NCI-H524 (cell line): ENCODE measurements at regions not wholly inside any gene's neighbourhood (a gene's known extent, or its start where the extent isn't known, plus 50 kb on each side); places are given as distances from the start of the nearest gene placed in this dataset.
"Not testable (repeated sequence)": the region's sequence is repeated elsewhere in the genome, so short reads cannot be mapped to it uniquely, and the experiment has no call there.

Source experiments
- DNase-seq, 2 experiments: peaks; one replicate each; lab custom pipeline; 2025; lab: John Stamatoyannopoulos, UW

DNA sequence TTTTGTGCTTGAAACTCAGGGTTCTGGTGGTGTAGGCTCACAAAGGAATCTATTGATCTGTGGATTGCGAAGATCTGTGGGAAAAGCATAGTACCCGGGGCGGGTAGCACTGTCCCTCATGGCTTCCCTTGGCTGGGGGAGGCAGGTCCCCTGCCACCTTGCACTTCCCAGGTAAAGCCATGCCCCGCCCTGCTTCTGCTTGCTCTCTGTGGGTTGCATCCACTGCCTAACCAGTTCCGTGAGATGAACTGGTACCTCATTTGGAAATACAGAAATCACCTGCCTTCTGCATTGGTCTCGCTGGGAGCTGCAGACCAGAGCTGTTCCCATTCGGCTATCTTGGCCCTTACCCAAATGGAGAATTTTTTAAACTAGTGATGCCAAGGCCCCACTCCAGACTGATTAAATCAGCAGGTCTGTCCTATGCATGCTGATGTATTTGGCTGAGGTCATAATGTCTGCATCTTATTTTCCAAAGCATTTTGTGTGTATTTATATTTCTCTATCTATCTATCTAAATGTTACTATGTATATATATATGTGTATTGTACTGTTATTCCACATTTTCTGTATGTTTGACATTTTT lies 65.5 kb upstream of the SLC7A14 start:
- DNase-seq: no peak

DNA sequence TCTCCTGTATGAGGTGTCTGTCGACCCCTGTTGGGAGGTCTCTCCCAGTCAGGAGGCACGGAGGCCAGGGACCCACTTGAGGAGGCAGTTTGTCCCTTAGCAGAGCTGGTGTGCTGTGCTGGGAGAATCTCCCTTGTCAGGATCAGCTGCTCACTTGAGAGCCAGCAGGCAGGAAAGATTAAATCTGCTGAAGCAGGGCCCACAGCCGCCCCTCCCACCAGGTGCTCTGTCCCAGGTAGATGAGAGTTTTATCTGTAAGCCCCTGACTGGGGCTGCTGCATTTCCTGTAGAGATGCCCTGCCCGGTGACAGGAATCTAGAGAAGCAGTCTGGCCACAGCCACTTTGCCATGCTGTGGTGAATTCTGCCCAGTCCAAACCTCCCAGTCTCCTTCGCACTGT lies 64.7 kb upstream of the SLC7A14 start:
- not testable (repeated sequence) for DNase-seq

DNA sequence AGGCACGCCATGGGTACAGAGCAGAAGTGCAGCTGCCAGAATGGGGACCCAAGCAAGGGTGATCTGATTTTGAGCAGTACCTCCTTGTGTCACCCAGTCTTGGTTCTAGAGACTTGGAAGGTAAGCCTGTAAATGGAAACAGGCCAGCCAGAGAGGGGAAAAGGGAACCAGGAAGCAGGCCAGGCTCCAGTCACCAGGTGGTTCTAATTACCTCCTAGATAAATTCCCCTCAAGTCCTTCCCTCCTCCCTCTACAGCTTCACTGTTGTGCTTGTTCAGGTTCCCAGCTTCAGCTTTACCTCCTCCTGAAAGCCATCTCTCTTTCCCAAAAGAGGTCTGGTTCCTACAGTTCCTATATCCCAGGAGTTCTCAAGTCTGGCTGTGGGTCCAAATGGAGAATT lies 58.8 kb upstream of the SLC7A14 start:
- DNase-seq: no peak

DNA sequence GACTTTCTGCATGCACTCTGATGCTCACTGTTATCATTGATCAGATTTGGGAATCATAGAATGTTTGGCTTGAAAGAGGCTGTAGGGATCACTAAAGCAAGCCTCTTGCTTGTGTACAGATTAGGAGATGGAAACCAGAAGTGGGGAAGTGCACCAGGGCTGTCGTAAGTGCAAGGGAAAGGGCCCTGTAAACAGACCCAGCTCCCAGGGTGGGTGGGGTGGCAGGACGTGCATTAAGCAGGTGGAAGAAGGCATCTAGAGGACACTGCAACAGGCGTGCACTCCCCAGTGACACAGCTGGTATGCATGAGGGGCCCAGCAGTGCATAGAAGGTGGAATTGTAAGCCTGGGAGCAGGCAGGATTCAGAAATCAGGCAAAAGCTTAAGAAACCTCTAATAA lies 58.0 kb upstream of the SLC7A14 start:
- no peak for DNase-seq

DNA sequence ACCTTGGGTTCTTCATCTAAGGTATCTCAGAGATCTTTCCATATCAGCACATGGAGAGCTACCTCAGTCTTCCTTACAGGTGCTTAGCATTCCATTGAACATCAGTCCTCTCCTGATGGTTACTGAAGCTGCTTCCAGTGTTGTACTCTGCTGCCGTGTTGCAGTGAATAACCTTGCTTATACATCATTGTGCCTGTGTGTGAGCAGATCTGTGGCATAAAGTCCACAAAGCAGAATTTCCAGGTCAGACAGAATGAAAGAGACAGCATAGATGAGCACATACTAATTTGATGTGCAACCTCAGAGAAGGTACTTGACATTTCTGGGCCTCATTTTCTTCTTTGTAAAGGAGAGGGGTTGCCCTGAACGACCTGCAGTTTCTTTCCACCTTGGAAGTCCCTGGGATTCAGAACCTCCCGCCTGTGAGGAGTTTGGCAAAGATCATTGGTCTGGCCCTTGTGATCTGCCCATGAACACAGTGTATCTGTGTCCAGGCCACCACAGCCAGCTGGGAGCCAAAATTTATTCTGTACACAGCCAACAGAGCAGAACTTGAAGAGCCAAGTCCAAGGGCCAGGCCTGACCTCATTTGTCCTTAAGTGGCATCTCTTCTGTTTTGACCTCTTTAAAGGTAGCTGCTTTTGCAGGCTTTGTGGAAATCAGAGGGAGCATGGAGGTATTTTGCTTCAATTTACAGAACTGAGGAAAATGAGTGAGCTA lies 57.2 kb upstream of the SLC7A14 start:
- DNase-seq: no peak

GRCh38 chr3:170641510-170642236 lies 55.8 kb upstream of the SLC7A14 start:
- no peak for DNase-seq

GRCh38 chr3:170640737-170641171 lies 54.9 kb upstream of the SLC7A14 start:
- DNase-seq: no peak

GRCh38 chr3:170638988-170639387 lies 53.1 kb upstream of the SLC7A14 start:
- no peak for DNase-seq

- DNase-seq: no peak
Observed at GRCh38 chr3:170637306-170637705, 51.4 kb upstream of the SLC7A14 start.

DNA sequence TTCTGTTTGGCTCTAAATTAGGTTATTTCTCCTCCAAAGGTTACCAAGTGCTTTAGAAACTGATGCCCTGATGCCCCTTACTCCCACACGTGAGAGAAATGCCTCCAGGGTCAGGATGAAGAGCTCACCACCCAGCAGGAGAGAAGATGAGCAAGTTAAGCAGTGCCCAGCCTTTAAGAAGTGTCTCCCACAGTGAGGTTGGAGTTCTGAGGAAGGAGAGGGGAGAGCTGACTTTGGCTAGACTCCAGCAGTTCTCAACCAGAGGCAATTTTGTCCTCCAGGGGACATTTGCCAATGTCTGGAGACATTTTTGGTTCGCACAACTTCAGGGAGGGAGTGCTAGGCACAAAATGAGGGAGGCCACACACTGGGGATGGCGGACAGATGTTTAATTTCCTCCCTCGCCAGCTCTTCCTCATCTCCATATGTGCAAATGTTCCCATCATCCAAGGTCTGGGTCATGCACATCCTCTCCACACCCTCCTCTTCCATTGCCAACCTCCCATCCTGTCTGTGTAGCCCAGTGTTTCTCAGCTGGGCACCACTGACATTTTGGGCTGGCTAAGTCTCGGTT lies 50.6 kb upstream of the SLC7A14 start:
- DNase-seq: no peak
